Stimulated activated CD8-positive, alpha-beta memory T cell treated with anti-CD3 and anti-CD28 coated beads, Interleukin-4, amount 100 ng/mL, for 24 hours (primary cell): ENCODE measurements at regions not wholly inside any gene's neighbourhood (a gene's known extent, or its start where the extent isn't known, plus 50 kb on each side); places are given as distances from the start of the nearest gene placed in this dataset.

ENCODE experiments used
- DNase-seq: peaks from one replicate; pipeline ENCODE4 v3.0.0-alpha.2; 2020; ENCODE audit warnings: low read depth

DNA sequence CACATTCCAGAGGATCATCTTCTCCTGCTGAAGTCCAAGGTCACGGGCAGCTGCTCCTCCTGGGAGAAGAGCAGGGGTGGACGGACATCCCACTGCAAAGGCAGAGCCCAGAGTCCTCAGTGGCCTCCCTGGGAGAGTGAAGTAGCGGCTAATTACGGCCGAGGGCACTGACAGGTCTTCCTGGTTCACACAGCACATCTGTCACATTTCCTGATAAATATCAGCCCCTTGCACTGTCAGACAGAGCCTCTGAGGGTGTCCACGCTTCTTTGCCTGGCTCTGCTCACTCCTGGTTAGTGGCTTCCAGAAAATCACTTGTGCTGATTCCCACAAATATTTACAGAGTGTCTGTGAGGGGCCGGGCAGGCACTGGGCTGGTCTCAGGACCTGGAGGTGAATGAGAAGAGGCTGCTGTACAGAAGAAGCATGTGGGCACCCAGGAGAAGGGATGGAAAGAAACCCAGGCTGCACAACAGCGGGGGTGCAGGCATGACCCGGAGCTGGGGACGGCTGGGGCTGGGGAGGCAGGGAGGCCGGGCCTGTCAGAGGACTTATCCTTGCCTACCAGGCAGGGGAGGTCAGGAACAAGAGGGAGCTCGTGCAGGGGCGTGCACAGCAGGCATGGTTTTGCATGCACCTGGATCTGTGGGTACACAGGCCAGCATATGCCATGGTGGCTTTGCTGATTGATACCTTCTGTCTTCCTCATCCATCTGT, 258.2 kb upstream of the TNRC6C start:
- DNase-seq = no peak

DNA sequence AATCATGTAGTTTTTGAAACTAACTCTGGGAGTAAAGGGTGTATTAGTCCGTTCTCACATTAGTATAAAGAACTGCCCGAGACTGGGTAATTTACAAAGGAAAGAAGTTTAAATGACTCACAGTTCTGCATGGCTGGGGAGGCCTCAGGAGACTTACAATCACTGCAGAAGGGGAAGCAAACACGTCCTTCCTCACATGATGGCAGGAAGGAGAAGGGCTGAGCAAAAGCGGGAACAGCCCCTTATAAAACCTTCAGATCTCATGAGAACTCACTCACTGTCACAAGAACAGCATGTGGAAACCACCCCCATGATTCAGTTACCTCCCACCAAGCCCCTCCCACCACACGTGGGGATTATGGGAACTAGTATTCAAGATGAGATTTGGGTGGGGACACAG, 256.5 kb upstream of the TNRC6C start:
- DNase-seq = no peak

DNA sequence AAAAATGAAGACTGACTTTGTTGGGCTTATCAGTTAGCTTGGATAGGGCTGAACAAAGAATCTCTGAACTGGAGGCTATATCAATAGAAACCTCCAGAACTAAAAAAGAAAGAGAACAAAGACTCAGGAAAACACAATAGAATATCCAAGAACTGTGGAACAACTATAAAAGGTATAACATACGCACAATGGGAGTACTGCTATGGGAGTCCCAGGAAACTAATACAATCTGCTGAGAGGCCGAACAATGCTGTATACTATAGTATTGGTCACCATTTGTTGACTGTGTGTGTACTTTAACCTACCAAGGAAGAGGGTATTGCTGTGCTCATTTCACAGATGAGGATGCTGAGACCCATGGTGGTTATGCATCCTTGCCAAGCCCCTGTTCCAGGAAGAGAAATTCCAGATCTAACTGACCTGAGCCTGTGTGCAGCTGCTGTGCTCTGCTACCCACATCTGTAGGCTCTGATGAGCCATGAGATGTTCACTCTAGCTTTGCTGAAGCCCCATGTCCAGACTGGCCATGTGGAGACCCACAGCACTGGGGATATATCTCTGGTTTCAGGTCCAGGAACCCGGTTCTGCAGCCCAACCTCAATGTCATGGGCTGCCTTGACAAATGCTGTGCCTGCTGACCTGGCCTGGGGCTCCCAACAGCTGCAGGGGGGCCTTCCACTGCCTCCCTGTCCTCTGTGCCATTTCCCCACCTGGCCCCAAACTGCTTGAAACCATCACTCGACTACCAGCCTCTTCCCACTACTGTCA, 254.3 kb upstream of the TNRC6C start:
- no peak for DNase-seq

DNA sequence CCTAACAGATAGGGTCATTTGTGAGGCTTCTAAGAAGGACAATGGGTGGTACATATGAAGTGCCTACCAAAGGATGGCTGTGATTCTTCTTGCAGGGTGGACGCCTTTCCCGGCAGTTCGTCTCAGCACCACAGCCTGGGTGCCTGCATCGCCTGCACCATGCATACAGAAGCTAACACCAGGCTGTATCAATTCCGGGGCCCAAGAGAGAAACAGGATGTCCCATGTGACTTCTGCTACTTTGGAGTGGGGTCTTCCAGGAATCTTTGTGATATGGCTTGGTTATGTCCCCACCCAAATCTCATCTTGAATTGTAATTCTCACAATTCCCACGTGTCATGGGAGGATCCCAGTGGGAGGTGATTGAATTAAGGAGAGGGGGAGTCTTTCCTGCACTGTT, 251.6 kb upstream of the TNRC6C start:
- no peak for DNase-seq

DNA sequence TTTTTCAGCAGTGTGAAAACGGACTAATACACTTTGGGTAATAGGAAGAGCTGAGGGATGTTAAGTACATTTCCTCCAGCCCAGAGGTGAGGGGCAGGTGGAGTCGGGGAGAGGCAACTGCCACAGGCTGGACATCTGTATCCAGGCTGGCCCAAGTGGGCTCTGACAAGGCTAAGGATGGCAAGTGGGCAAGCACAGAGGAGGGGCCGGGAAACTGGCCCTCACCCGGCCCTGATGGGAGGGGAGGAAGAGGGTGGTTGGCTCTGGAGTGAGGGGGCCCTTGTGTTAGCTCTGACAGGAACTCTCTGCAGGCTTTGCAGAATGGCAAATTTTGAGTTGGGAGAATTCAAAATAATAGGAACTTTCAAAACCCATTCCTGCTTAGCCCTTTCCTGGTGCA, 251.0 kb upstream of the TNRC6C start:
- no peak for DNase-seq

DNA sequence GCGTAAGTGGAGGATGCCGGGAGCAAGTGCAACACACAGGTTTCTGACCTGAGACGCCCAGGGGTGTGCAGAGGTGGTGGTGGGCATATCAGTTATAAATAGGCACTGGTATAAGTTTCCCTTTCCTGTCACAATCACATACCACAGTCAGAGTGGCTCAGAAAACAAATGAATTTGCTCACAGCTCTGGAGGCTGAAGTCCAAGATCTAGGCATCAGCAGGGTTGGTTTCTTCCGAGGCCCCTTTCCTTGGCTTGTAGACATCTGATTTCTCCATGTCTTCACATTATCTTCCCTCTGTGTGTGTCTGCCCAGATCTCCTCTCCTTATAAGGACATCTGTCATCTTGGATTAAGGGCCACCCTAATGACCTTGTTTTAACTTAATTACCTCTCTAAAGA, 250.5 kb upstream of the TNRC6C start:
- DNase-seq = no peak

DNA sequence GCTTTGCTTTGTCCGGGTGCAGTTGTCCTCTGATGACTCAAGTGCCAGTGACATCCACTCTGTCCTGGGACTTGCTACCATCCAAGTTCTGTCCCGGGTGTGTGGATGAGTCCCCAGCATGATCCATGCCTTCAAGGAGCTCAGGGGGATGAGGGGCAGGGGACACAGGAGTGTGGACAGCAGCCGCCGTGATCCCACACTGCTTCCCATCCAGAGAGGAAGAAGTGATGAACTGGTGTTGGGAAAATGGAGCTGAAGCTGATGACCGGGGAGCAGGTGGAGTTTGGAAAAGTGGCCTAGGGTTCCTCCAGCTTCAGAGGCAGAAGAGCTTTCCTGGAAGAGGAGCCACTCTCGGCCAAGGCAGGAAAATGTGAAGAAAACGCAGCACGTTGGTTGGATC, 249.6 kb upstream of the TNRC6C start:
- DNase-seq = no peak

DNA sequence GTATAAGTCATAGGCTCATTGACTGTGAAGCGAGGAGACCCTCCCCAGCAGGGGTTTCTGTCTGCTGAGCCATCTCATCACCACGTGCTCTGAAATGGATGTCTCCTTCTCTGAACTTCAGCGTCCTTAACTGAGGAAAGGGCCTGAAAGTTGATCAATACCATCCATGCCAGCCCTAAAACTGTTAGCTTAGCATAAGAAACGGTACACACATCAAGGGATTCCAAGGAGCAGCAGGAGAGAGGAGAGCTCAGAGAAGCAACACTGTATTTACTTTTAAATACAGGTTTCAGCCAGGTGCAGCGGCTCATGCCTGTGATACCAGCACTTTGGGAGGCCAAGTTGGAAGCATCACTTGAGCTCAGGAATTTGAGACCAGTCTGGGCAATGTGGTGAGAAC, 248.9 kb upstream of the TNRC6C start:
- no peak for DNase-seq

DNA sequence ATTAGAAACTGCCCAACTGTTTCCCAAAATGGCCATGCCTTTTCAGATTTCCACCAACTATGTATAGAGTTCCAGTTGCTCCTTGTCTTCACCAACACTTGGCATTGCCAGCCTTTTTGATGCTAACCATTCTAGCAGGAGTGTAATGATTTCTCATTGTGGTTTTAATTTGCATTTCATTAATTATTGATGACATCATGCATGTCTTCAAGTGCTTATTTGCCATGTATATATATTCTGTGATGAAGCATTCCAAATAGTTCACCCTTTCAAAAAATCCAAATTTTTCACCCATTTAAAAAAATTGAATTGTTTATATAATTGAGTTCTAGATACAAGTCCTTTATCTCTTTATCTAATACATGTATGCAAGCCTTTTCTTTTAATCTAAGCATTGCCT, 245.9 kb upstream of the TNRC6C start:
- no peak for DNase-seq

DNA sequence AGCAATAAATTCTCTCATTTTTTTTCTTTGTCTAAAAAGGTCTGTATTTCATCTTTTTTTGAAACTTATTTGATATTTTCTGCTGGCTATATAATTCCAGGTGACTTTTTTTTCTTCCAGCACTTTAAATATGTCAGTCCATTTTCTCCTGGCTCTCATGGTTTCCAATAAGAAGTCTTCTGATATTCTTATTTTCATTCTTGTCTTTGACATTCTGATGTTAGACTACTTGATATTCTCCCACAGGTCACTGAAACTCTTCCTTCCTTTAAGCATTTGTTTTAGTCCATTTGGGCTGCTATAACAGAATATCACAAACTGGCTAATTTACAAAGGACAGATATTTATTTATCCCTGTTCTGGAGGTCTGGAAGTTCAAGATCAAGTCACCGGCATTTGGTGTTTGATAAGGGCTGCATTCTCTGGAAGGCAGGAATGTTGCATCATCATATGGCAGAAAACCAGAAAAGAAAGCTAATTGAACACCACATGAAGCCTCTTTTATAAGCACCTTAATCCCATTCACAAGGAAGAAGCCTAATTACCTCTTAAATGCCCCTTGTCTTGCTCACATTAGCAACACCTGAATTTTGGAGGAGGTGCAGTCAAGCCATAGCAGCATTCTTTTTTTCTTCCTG, 242.1 kb upstream of the TNRC6C start:
- no peak for DNase-seq

DNA sequence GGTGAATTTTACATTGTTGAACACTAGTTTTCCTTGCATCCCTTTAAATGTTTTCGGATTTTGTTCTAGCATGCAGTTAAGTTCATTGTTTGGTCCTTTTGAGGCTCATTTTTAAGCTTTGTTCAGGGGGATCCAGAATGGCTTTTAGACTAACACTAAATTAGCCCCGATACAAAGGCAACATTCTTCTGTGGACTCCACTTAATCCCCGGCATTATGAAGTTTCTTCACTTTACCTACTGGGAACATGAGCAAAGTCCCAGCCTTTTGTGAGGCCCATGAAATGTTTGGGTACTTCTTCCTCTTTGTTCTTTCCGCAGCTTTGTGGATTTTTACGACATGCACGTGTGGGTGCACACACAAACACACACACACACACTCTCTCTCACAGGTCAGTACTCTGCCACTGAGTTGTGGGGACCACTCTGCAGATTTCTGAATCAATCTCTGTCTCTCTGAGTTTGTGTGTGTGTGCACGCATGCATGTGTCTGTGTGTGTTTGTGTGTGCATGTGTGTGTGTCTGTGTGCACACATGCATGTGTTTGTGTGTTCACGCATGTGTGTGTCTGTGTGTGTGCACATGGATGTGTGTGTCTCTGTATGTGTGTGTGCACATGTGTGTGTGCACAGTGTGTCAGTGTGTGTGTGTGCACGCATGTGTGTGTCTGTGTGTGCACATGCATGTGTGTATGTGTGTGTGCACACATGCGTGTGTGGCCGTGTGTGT, 240.4 kb upstream of the TNRC6C start:
- DNase-seq = no peak

DNA sequence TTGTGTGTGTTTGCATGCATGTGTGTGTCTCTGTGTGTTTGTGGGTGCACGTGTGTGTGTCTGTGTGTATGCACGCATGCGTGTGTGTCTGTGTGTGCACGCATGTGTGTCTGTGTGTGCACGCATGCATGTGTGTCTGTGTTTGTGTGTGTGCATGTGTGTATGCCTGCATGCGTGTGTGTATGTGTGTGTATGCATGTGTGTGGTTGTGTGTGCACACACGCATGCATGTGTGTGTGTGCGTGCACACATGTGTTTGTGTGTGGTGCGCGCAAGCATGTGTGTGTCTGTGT, 239.9 kb upstream of the TNRC6C start:
- DNase-seq = no peak

DNA sequence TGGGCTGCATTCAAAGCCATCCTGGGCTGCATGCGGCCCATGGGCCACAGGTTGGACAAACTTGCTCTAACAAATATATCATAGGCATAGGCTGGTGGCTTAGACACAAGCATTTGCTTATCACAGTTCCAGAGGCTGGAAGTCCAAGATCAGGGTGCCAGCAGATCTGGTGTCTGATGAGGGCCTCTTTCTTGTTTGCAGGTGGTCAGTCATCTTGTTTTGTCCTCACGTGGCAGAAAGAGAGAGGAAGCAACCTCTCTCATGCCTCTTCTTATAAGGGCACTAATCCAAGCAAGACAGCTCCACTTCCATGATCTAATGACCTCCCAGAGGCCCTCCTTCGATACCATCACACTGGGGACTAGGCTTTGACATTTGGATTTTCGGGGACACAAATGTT, 238.7 kb upstream of the TNRC6C start:
- no peak for DNase-seq

DNA sequence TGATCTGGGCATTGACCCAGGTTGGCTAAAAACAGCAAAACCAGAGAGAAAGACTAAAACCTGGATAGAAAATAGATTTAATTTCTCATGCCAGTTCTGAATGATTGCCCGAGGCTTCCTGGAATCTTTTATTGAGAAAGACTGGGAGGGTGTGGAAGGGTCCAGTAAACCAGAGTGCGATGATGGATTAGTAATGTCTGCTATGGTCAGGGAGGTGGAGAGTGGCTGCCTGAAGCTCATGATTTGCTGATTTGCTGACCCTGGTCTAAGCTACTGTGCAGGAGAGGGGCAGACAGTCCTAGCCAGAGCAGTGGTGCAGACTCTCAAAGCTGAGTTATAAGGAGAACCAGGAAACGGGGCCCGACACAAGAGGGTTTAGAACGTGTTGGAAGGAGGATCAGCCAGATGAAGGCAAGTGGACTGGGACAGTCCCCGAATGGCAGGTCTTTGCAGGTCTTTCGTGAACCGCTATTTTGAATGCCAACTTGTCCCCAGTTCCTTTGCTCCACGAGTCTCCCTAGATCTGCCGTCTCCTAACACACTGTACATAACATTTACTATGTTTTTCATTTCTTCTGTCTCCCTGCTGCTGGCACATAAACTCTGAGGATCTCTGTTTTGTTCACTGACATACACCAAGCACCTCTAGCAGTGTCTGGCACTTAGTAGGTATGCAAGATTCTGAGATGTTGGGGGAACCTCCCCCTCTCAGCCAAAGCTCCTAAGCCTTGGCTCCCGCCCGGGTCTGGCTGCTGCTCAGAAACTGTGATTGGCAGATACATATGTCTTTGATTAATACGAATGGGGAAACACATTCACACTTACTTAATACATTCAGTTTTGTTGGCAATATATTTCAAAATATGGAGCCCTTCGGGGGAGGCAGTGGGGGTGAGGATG, 237.3 kb upstream of the TNRC6C start:
- no peak for DNase-seq

DNA sequence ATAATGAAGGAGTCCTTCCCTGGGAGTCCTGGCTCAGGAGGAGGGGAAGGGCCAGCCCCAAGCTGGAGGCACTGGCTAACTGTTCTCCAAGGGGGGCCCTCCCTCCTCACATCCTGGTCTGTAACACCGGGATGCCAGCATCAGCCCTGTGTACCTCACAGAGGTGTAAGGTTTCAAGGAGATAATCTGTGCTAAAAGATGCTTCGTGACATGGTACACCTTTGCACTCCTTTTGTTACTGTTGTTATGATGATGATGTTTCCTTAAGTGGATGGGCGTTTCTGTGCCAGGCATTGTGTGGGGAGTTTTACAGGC, 236.7 kb upstream of the TNRC6C start:
- no peak for DNase-seq

DNA sequence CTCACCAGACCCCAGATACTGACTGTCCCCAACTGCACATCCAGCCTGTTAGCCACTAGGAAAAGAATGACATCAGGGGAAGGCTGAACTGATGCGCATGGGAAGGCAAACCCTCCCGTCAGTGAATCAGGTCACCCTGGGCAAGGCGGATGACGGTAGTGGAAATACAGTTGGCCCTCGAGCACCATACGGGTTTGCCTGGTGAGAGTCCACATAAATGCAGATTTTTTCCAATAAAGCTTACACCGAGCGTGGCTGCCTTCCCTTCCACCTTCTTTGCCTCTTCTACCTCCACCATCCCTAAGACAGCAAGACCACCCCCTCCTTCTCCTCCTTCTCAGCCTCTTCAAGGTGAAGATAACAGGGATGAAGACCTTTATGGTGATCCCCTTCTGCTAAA, 236.1 kb upstream of the TNRC6C start:
- DNase-seq = no peak

DNA sequence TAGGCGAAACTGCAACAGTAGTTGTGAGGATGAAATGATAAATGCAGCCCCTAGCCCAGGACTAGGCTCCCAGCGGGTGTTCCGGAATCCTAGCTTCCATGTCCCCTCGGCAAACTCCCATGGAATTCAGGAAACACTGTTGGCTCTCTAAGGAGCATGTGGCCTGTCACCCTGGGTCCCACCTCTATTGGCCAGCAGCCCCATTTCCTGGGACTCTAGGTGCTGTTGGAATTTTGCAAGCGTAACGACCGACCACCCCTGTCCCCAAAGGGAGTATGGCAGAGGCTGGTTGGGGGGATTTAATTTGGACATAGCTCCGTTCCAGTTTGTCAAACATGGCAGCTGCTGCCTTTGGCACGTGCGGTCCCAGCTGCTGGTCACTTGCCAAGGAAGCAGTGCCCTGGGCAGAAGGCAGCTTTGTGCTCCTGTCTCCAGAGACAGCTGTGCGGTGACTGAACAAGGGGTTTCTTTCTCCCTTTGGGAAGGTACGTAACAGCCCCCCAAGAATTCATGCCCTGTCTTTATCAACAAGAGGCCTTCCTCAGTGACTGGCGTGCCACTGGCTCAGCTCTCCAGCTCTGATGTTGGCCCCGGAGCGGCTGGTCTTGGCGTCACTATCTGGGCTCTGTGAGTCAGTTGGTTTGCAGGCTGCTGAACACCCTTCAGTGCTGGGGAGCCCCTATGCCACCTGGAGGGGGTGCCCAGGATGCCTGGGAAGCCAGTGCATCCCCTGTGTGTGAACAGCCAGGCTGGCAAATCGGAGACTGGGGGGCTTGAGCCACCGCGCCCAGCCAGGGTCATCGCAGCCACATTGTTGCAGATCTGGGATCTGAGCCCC, 235.2 kb upstream of the TNRC6C start:
- DNase-seq = no peak

DNA sequence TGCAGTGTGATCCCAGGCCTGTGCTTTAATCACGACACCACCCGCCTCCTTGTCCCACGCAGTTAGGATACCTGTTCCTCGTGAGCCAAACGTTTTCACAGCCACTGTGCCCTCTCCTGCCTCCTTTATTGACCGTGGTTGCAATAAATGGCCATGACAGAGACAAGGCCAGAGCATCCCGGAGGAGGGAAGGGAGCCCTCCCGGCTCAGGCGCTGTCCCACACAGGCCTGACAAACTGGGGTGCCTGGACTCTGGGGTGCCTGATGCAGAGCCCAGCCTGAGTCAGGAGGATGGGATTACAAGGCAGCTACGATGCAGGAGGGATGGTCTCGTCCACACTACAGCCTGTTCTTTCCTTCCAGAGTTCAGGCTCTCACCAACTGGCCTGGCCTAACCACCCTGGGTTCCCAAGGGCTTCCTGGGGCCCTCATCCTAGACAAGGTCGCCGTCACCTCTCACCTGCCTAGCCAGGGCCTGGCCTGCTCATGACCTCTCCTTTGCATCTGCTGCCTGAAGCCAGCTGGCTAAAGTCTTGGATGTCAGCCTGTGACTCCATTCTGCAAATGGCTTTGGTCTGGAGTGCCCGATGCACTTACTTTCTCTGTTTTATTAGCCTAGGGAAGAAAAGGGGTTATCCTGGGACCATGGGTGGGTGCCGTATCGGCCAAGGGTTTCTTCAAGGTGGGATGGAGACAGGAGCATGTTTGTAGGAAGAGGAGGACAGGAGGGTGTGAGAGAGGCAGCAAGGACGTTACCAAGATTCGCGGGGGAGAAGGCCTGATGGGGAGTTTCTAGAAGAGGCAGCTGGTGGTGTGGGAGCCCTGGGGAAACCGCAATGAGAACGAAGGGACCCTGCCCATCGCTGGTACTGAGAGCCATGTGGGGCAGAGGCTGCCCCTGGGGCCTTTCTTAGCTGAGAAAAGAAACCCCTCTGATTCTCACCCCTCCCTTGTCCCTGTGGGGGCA, 234.3 kb upstream of the TNRC6C start:
- DNase-seq = no peak

DNA sequence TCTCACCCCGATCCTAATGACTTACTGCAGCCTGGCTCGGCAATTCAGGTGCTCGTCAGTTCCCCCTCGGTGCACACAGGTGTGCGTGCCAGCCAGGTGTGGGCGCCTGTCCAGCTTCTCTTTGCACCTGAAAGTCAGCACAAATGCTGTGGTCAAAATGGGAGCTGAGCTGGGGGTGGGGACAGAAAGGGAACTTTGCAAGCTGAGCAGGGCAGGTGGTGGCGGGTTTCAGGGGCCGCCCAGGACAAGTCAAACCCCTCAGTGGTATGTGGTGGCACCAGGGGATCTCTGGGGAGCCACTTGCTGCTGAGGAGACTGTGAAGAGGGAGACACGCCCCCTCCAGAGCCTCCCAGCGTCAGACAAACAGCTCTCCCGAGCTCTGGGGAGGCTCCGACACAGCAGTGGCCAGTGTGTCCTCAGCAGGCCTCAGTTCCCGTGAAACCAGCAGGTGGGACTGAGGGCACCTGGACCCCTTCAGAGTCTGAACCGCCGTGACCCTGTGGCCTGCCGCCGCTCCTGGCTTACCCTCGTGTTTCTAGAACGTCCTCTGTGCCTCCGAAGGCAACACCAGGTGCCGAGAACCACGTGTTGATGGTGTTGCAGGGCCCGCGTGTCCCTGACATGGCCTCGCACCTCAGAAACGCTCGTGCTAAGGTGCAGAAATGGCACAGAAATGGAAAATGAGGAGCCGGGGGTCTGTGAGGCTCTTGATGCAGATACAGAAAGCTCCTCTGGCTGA, 233.5 kb upstream of the TNRC6C start:
- no peak for DNase-seq
